Liver (tissue), 3 donors: ENCODE measurements at regions not wholly inside any gene's neighbourhood (a gene's known extent, or its start where the extent isn't known, plus 50 kb on each side); places are given as distances from the start of the nearest gene placed in this dataset.

ENCODE experiments used
- CTCF ChIP-seq: fragments of 150-350 bp; IDR thresholded peaks from 2 replicates; pipeline ENCODE4 v1.5.1; 2017; ENCODE audit warnings: improper control_type of control experiment, low read depth, low read length; ENCODE audit not compliant: missing input control
- HNF4A ChIP-seq, 2 donors: conservative IDR thresholded peaks; 2 replicates each; pipeline ENCODE4 v1.6.1; 2016; ENCODE audit warnings: antibody characterized with exemption in 2 of 2, mild to moderate bottlenecking in 2 of 2
- JUND ChIP-seq, 2 donors: IDR thresholded peaks; 2 replicates each; pipeline ENCODE4 v1.6.1; 2016; ENCODE audit warnings: antibody characterized with exemption in 2 of 2
- SP1 ChIP-seq: IDR thresholded peaks from 2 replicates; pipeline ENCODE4 v1.6.1; 2018; ENCODE audit warnings: antibody characterized with exemption, mild to moderate bottlenecking
- ZBTB33 ChIP-seq: IDR thresholded peaks from 2 replicates; pipeline ENCODE4 v1.6.1; 2016; ENCODE audit warnings: antibody characterized with exemption
- donor health status: healthy.
- donor health status: healthy.

- no peak for TF ChIP-seq CTCF
- no peak for TF ChIP-seq JUND (IDR thresholded peaks at IDR 0.05)
- peak; percentile 34 for TF ChIP-seq SP1
- peak; percentile 33 to 65 for TF ChIP-seq HNF4A (conservative IDR thresholded peaks at IDR 0.05)
- no peak for TF ChIP-seq ZBTB33
Measured at GRCh38 chr5:56517011-56517416, 283.9 kb upstream of the ANKRD55 start.
